Mesodermal cell (in vitro differentiated cells): ENCODE measurements at regions not wholly inside any gene's neighbourhood (a gene's known extent, or its start where the extent isn't known, plus 50 kb on each side); places are given as distances from the start of the nearest gene placed in this dataset.

Experiments
- H3K27ac ChIP-seq: 2 replicates; pipeline ENCODE4 v1.7.0; 2013; ENCODE audit warnings: mild to moderate bottlenecking, low read depth, low read length, moderate library complexity; ENCODE audit not compliant: severe bottlenecking
- H3K36me3 ChIP-seq: 2 replicates; pipeline ENCODE4 v1.7.1; 2013; ENCODE audit warnings: mild to moderate bottlenecking, low read length, moderate library complexity; ENCODE audit not compliant: control insufficient read depth, insufficient read depth
- H3K4me1 ChIP-seq: one replicate; pipeline ENCODE4 v1.7.1; 2013; ENCODE audit warnings: mild to moderate bottlenecking, low read length; ENCODE audit not compliant: insufficient read depth, control insufficient read depth, poor library complexity, severe bottlenecking
- H3K4me3 ChIP-seq: 2 replicates; pipeline ENCODE4 v1.7.0; 2013; ENCODE audit warnings: low read length, control low read depth, mild to moderate bottlenecking; ENCODE audit not compliant: insufficient read depth, poor library complexity, severe bottlenecking; ENCODE audit errors: extremely low read depth
- H3K9me3 ChIP-seq: 2 replicates; pipeline ENCODE4 v1.7.1; 2013; ENCODE audit warnings: mild to moderate bottlenecking, low read length, moderate library complexity; ENCODE audit not compliant: control insufficient read depth
- WGBS, 2 experiments: methylation state at CpG; one replicate each; pipeline ENCODE4 v1.1.5; 2013; ENCODE audit warnings: missing lambda C conversion rate in 2 of 2; ENCODE audit not compliant: insufficient coverage in 2 of 2; 5-methylcytosine and 5-hydroxymethylcytosine counted together

GRCh38 chr2:19799881-19800780, 101.7 kb downstream of the TTC32 start:
- no peak overlapping the region for H3K4me3 ChIP-seq
- no peaks in the 10 kb centered on the region for H3K9me3 ChIP-seq
- H3K36me3 ChIP-seq: no peaks in the 10 kb centered on the region
- peaks cover 15% of the 10 kb centered on the region for H3K4me1 ChIP-seq
- 62 to 78% methylated on average over 7 of the region's 8 CpGs for WGBS, 2 experiments
- no peak overlapping the region for H3K27ac ChIP-seq

- Histone ChIP-seq H3K4me3 (no peak overlapping the region), H3K4me1 (peaks cover 15% of the 10 kb centered on the region), H3K36me3 (no peaks in the 10 kb centered on the region), H3K27ac (no peak overlapping the region), H3K9me3 (no peaks in the 10 kb centered on the region)
- 73 to 83% methylated on average over 4 of the region's 4 CpGs for WGBS, 2 experiments
Measured at GRCh38 chr2:19797871-19798270, 103.9 kb downstream of the TTC32 start.

DNA sequence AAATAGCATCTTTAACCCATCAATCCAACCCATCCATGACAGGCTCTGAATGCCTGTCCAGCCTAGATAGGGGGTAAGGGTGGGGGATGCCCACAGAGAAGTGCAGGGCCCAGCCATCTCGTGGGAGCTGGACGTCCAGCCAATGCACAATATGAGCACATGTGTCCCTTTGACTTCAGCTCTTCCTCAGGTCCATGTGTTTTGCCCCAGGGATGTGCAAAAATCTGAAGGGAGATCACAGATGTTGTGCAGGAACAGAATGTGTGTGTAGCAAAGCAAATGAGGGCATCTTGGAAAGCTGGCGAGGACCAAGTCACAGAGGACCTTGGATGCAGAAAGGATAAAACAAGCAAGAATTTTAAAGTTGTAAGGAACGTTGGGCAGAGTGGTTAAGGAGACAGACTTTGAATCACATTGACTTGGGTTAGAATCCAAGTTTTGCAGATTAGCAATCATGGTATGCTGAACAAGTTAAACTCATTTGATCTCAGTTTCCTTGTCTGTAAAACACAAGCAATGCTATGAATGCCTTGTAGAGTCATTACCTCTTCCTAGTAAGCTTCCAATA, 104.5 kb downstream of the TTC32 start:
- 81 to 96% methylated on average over 2 to 4 of the region's 4 CpGs for WGBS, 2 experiments
- Histone ChIP-seq H3K4me1 (peaks cover 10% of the 10 kb centered on the region), H3K9me3 (no peaks in the 10 kb centered on the region), H3K4me3 (no peak overlapping the region), H3K36me3 (no peaks in the 10 kb centered on the region), H3K27ac (no peak overlapping the region)

DNA sequence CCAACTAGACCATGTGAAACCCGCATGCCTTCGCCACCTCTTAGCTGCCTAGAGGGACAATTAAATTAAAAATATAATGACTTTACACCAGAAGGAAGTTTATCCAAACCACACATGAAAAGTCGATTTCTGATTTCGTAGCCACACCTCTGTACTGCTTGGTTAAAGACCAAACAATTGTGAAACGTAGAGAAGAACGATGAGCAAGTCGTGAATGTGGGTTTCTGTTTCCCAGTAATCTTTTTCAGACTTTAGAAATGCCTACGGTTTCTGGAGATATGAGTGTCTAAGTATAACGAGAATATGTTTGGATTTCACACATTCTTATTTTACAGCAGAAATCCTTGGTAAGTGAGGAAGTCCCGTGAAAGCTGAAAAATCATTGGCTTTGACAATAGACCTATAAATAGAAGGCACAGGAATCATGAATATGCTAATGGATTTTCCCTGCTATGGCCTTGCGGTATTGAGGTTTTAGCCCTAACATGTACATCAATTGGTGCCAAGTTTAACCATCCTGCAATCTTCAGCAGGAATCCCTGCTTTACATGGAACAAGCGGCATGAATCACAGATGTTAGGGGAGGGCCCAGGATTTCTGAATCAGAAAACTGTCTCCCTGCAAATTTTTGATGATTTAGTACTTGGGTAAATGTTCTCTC, 105.6 kb downstream of the TTC32 start:
- Histone ChIP-seq H3K27ac (no peak overlapping the region), H3K4me3 (no peak overlapping the region), H3K9me3 (no peaks in the 10 kb centered on the region), H3K36me3 (no peaks in the 10 kb centered on the region), H3K4me1 (no peaks in the 10 kb centered on the region)
- 84 to 94% methylated on average over 6 to 7 of the region's 12 CpGs for WGBS, 2 experiments

GRCh38 chr2:19793132-19793750, 108.5 kb downstream of the TTC32 start:
- H3K4me3 ChIP-seq: no peak overlapping the region
- no peak overlapping the region for H3K27ac ChIP-seq
- H3K9me3 ChIP-seq: no peaks in the 10 kb centered on the region
- WGBS, 2 experiments: 91 to 100% methylated on average over 1 to 6 of the region's 6 CpGs
- H3K4me1 ChIP-seq: no peaks in the 10 kb centered on the region
- H3K36me3 ChIP-seq: no peaks in the 10 kb centered on the region

DNA sequence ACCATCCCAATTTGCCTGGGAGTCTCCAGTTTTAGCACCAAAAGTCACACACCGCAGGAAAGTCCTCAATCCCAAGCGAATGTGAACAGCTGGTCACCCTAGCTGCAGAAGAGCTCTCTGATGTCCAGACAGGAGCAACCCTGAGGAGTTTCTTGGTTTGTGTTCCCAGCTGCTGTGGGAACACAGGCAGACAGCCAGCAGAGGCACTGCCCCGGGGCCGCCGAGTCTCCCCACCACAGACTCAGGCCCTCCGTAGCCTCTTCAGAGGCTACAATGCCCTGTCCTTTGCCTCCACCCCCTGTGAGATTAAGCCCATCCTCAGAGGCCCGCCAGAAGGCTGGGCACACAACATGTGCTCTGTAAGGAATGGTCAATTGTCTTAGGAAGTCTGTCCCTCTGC, 111.5 kb downstream of the TTC32 start:
- H3K27ac ChIP-seq: no peak overlapping the region
- H3K4me1 ChIP-seq: peaks cover 13% of the 10 kb centered on the region
- no peak overlapping the region for H3K4me3 ChIP-seq
- no peaks in the 10 kb centered on the region for H3K9me3 ChIP-seq
- no peaks in the 10 kb centered on the region for H3K36me3 ChIP-seq
- 88 to 91% methylated on average over 5 to 7 of the region's 7 CpGs for WGBS, 2 experiments

- WGBS, 2 experiments: 59 to 64% methylated on average over 11 of the region's 11 CpGs
- Histone ChIP-seq H3K9me3 (no peaks in the 10 kb centered on the region), H3K4me1 (peaks cover 13% of the 10 kb centered on the region), H3K4me3 (no peak overlapping the region), H3K36me3 (no peaks in the 10 kb centered on the region), H3K27ac (no peak overlapping the region)
Measured at GRCh38 chr2:19787134-19787533, 114.6 kb downstream of the TTC32 start.

- 77 to 92% methylated on average over 3 to 5 of the region's 5 CpGs for WGBS, 2 experiments
- H3K27ac ChIP-seq: peak overlapping the region; percentile 24
Measured at GRCh38 chr2:19786408-19787058, 115.2 kb downstream of the TTC32 start.

DNA sequence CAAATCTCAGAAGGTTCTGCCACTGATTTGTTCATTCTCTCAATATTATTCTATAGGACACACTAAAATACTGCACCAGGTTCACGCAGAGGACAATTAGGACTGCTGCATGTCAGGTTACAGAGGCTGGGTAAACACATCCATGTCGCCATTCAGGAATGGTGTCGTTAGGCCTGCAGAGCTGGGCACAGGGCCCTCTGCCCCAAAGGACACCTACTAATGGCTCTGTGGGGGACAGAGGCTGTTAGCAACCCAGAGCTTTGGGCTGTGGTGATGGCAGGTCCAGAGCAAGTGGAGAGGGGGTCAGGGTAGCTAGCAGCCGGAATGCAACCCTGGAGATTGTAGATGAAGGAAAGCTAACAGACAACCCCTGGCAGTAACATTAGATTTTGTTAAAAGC, 115.9 kb downstream of the TTC32 start:
- Histone ChIP-seq H3K9me3 (no peaks in the 10 kb centered on the region), H3K4me3 (no peak overlapping the region), H3K27ac (peak overlapping the region; percentile 24), H3K4me1 (peaks cover 13% of the 10 kb centered on the region), H3K36me3 (no peaks in the 10 kb centered on the region)
- 91 to 94% methylated on average over 2 to 4 of the region's 4 CpGs for WGBS, 2 experiments

More at GRCh38 chr2:19786408-19787058, 115.2 kb downstream of the TTC32 start:
- Histone ChIP-seq H3K4me3 (no peak overlapping the region), H3K4me1 (peaks cover 13% of the 10 kb centered on the region), H3K9me3 (no peaks in the 10 kb centered on the region), H3K36me3 (no peaks in the 10 kb centered on the region)

DNA sequence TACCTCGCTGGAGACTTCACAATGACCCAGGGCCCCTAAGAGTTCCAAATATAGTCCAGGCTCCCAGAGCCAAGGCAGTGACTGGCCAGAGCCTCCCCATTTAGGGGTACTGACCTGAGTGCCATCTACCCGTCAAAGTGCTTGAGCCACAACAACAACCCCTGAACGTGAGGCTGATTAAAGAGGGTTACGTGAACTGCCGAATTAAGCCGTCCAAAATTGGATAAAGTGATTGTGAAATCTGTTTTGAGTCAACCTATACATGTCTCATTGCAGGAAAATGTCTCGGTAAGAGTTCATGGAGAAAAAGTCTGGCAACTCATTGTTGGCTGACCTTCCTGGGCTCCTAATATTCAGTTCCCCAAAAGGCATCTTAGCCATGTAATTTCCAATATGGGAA, 116.3 kb downstream of the TTC32 start:
- Histone ChIP-seq H3K9me3 (no peaks in the 10 kb centered on the region), H3K27ac (no peak overlapping the region), H3K4me1 (peaks cover 13% of the 10 kb centered on the region), H3K4me3 (no peak overlapping the region), H3K36me3 (no peaks in the 10 kb centered on the region)
- 94 to 95% methylated on average over 7 of the region's 7 CpGs for whole genome bisulfite sequencing, 2 experiments
